ENCODE measurements at regions not wholly inside any gene's neighbourhood (a gene's known extent, or its start where the extent isn't known, plus 50 kb on each side); places are given as distances from the start of the nearest gene placed in this dataset.

DNA sequence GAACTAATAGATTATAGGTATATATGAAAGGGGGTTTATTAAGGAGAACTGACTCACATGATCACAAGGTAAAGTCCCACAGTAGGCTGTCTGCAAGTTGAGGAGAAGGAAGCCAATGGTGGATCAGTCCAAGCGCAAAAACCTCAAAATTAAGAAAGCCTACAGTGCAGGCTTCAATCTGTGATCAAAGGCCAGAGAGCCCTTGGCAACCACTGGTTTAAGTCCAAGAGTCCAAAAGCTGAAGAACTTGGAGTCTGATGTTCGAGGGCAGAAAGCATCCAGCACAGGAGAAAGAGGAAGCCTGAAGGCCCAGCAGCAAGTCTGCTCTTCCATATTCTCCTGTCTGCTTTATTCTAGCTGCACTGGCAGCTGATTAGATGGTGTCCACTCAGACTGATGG, 721.3 kb upstream of the PCDH9 start:
- TF ChIP-seq POLR2A (IDR thresholded peaks at IDR 0.05), result no peak
- TF ChIP-seq, protein P1, sequence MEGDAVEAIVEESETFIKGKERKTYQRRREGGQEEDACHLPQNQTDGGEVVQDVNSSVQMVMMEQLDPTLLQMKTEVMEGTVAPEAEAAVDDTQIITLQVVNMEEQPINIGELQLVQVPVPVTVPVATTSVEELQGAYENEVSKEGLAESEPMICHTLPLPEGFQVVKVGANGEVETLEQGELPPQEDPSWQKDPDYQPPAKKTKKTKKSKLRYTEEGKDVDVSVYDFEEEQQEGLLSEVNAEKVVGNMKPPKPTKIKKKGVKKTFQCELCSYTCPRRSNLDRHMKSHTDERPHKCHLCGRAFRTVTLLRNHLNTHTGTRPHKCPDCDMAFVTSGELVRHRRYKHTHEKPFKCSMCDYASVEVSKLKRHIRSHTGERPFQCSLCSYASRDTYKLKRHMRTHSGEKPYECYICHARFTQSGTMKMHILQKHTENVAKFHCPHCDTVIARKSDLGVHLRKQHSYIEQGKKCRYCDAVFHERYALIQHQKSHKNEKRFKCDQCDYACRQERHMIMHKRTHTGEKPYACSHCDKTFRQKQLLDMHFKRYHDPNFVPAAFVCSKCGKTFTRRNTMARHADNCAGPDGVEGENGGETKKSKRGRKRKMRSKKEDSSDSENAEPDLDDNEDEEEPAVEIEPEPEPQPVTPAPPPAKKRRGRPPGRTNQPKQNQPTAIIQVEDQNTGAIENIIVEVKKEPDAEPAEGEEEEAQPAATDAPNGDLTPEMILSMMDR (IDR thresholded peaks at IDR 0.05), result no peak

Data from lower leg skin (tissue), 3 donors.